HFF-Myc (cell line): ENCODE measurements at regions not wholly inside any gene's neighbourhood (a gene's known extent, or its start where the extent isn't known, plus 50 kb on each side); places are given as distances from the start of the nearest gene placed in this dataset.

ENCODE experiments used
- DNase-seq: peaks from one replicate; pipeline ENCODE4 v3.0.0-alpha.2; 2011; ENCODE audit warnings: low read depth; ENCODE audit errors: extremely low read depth
- H3K4me3 ChIP-seq: replicated peaks from 2 replicates; pipeline ENCODE4 v1.5.1; 2011; ENCODE audit warnings: low read depth, mild to moderate bottlenecking, control low read depth, low read length
- CTCF ChIP-seq: IDR thresholded peaks from 2 replicates; pipeline ENCODE4 v1.5.1; 2012; ENCODE audit warnings: mild to moderate bottlenecking, low read depth, low read length, control low read depth; ENCODE audit errors: missing control alignments

GRCh38 chr7:49669692-49670260 lies 103.7 kb upstream of the VWC2 start:
- no peak for DNase-seq
- TF ChIP-seq CTCF = no peak
- H3K4me3 ChIP-seq = no peak overlapping the region

GRCh38 chr7:49670991-49671390 lies 102.4 kb upstream of the VWC2 start:
- DNase-seq = no peak
- TF ChIP-seq CTCF = no peak
- no peak overlapping the region for H3K4me3 ChIP-seq

GRCh38 chr7:49692516-49692915 lies 80.9 kb upstream of the VWC2 start:
- no peak overlapping the region for H3K4me3 ChIP-seq
- no peak for DNase-seq
- TF ChIP-seq CTCF = no peak

GRCh38 chr7:49695971-49696370 lies 77.5 kb upstream of the VWC2 start:
- TF ChIP-seq CTCF = no peak
- DNase-seq = no peak
- no peak overlapping the region for H3K4me3 ChIP-seq

- H3K4me3 ChIP-seq = no peak overlapping the region
- no peak for DNase-seq
- TF ChIP-seq CTCF = no peak
Observed at GRCh38 chr7:49700841-49701240, 72.6 kb upstream of the VWC2 start.

GRCh38 chr7:49702099-49702498 lies 71.3 kb upstream of the VWC2 start:
- DNase-seq = no peak
- no peak for TF ChIP-seq CTCF
- H3K4me3 ChIP-seq = no peak overlapping the region

GRCh38 chr7:49703337-49703736 lies 70.1 kb upstream of the VWC2 start:
- no peak overlapping the region for H3K4me3 ChIP-seq
- DNase-seq = no peak
- TF ChIP-seq CTCF = no peak
